ENCODE measurements at regions not wholly inside any gene's neighbourhood (a gene's known extent, or its start where the extent isn't known, plus 50 kb on each side); places are given as distances from the start of the nearest gene placed in this dataset.

- no peak for TF ChIP-seq CTCF (IDR thresholded peaks at IDR 0.05; ENCODE audit: low read length)
- TF ChIP-seq EZH2 (optimal IDR thresholded peaks at IDR 0.05; ENCODE audit: low read depth, low read length) = no peak
- no peak for TF ChIP-seq EZH2phosphoT487 (IDR thresholded peaks at IDR 0.05; ENCODE audit: low read length)
Measured at GRCh38 chr19:31555634-31556215, 206.5 kb upstream of the TSHZ3 start.

Data from MM.1S (cell line).